DMS114 treated with DMSO at 0.1 percent for 48 hours (cell line): ENCODE measurements at regions not wholly inside any gene's neighbourhood (a gene's known extent, or its start where the extent isn't known, plus 50 kb on each side); places are given as distances from the start of the nearest gene placed in this dataset.

Source experiments
- DNase-seq: peaks from one replicate; lab custom pipeline; 2025; ENCODE audit not compliant: unreplicated experiment; lab: John Stamatoyannopoulos, UW

- DNase-seq: no peak
Measured at GRCh38 chrX:110430293-110431076, 71.8 kb downstream of the RTL9 start.

- DNase-seq: no peak
Measured at GRCh38 chrX:110432091-110432905, 73.7 kb downstream of the RTL9 start.

GRCh38 chrX:110432906-110433215, 74.2 kb downstream of the RTL9 start:
- no peak for DNase-seq

GRCh38 chrX:110435196-110435595, 76.5 kb downstream of the RTL9 start:
- no peak for DNase-seq

GRCh38 chrX:110436523-110436922, 77.9 kb downstream of the RTL9 start:
- DNase-seq: no peak

- DNase-seq: no peak
Measured at GRCh38 chrX:110437686-110438085, 79.0 kb downstream of the RTL9 start.

- DNase-seq: no peak
Measured at GRCh38 chrX:110440016-110440805, 81.6 kb downstream of the RTL9 start.

- DNase-seq: peak; percentile 12
Measured at GRCh38 chrX:110442635-110443034, 84.0 kb downstream of the RTL9 start.

- no peak for DNase-seq
Measured at GRCh38 chrX:110444996-110445395, 86.3 kb downstream of the RTL9 start.

- no peak for DNase-seq
Measured at GRCh38 chrX:110448459-110448858, 89.8 kb downstream of the RTL9 start.

- DNase-seq: no peak
Measured at GRCh38 chrX:110449312-110449711, 90.7 kb downstream of the RTL9 start.

GRCh38 chrX:110450050-110450449, 91.4 kb downstream of the RTL9 start:
- DNase-seq: peak; percentile 46

- DNase-seq: no peak
Measured at GRCh38 chrX:110454336-110454735, 95.7 kb downstream of the RTL9 start.

GRCh38 chrX:110462957-110463356, 104.3 kb downstream of the RTL9 start:
- no peak for DNase-seq

GRCh38 chrX:110466790-110467189, 108.1 kb downstream of the RTL9 start:
- DNase-seq: no peak

GRCh38 chrX:110472265-110472664, 113.6 kb downstream of the RTL9 start:
- DNase-seq: no peak

GRCh38 chrX:110477593-110478228, 119.1 kb downstream of the RTL9 start:
- no peak for DNase-seq

- no peak for DNase-seq
Measured at GRCh38 chrX:110491846-110492620, 133.4 kb downstream of the RTL9 start.

- DNase-seq: no peak
Measured at GRCh38 chrX:110504947-110505346, 146.3 kb downstream of the RTL9 start.

- DNase-seq: no peak
Measured at GRCh38 chrX:110509755-110510532, 151.3 kb downstream of the RTL9 start.
